SH-SY5Y (cell line): ENCODE measurements at regions not wholly inside any gene's neighbourhood (a gene's known extent, or its start where the extent isn't known, plus 50 kb on each side); places are given as distances from the start of the nearest gene placed in this dataset.

ENCODE experiments used
- GATA2 ChIP-seq: IDR thresholded peaks from 2 replicates; pipeline ENCODE4 v1.6.1; 2011; ENCODE audit warnings: mild to moderate bottlenecking, low read depth, low read length
- GATA3 ChIP-seq: IDR thresholded peaks from 2 replicates; pipeline ENCODE4 v1.6.1; 2011; ENCODE audit warnings: low read depth, mild to moderate bottlenecking, low read length, moderate library complexity

DNA sequence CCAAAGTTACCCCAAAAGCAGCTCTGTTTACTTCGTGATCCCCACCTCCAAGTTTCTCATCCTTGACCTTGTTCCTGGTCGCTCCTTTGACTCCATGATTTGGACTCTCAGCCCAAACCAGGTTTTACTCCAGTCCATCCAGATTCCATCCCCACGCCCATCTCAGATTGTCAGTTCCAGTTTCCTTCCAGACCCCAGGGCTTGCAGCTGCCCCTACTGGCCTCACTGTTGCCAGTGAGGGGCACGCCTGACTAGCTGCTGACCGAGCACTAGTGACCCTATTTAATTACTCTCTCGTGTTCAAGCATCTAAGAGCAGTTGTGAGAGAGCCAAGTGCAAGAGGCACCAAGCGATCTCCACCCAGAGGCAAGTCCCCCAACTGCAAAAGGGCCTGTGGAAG is 155.1 kb upstream of the FUT8 start:
- TF ChIP-seq GATA2 (no peak), GATA3 (no peak)
